HEK293 (cell line): ENCODE measurements at regions not wholly inside any gene's neighbourhood (a gene's known extent, or its start where the extent isn't known, plus 50 kb on each side); places are given as distances from the start of the nearest gene placed in this dataset.

Experiments
- CTCF ChIA-PET: fragments of 350-600 bp; formaldehyde crosslinking; extraction: SDS; loops from one replicate; lab custom pipeline; 2021; ENCODE audit warnings: antibody characterized with exemption; lab: Yijun Ruan, JAX
- POLR2A ChIA-PET: fragments of 300-600 bp; formaldehyde crosslinking; extraction: SDS; loops from one replicate; lab custom pipeline; 2020; ENCODE audit warnings: antibody characterized with exemption, inconsistent platforms; lab: Yijun Ruan, JAX
- H3K27ac ChIP-seq: fragments of 200-500 bp; sonication (Bioruptor generic); 2 replicates; pipeline ENCODE4 v1.5.1; 2014; ENCODE audit warnings: low read depth, low read length, control low read depth, inconsistent platforms; ENCODE audit errors: extremely low read depth
- H3K36me3 ChIP-seq, 2 experiments: fragments of 200-500 bp in 1 of 2; sonication (Bioruptor generic) in 1 of 2; 1 replicate in 1 of 2; 2 replicates in 1 of 2; pipeline ENCODE4 v1.5.1; 2014 to 2017; ENCODE audit warnings: inconsistent platforms in 2 of 2, low read length in 2 of 2; ENCODE audit not compliant: control insufficient read depth in 2 of 2, insufficient read depth in 1 of 2
- H3K4me1 ChIP-seq: fragments of 200-500 bp; sonication (Bioruptor generic); 2 replicates; pipeline ENCODE4 v1.5.1; 2014; ENCODE audit warnings: mild to moderate bottlenecking, low read length, inconsistent platforms; ENCODE audit not compliant: control insufficient read depth, insufficient read depth
- H3K4me3 ChIP-seq: 2 replicates; pipeline ENCODE4 v1.5.1; 2011; ENCODE audit warnings: low read depth, mild to moderate bottlenecking, control low read depth, low read length, moderate library complexity
- H3K9me3 ChIP-seq: fragments of 200-500 bp; sonication (Bioruptor generic); 2 replicates; pipeline ENCODE4 v1.5.1; 2014; ENCODE audit warnings: low read depth, low read length, inconsistent platforms; ENCODE audit not compliant: control insufficient read depth, insufficient read depth
- ATF2 ChIP-seq: fragments of 450-650 bp; formaldehyde crosslinking; IDR thresholded peaks from 2 replicates; pipeline ENCODE4 v1.5.1; 2016; ENCODE audit warnings: missing biosample characterization, missing genetic modification characterization, low read depth
- HOXC10 ChIP-seq: sonication (generic); formaldehyde crosslinking; IDR thresholded peaks from 2 replicates; pipeline ENCODE4 v1.8.1; 2023; ENCODE audit warnings: mild to moderate bottlenecking, missing genetic modification reagents
- SCRT1 ChIP-seq: fragments of 450-650 bp; formaldehyde crosslinking; IDR thresholded peaks from 2 replicates; pipeline ENCODE4 v1.5.1; 2016; ENCODE audit warnings: missing biosample characterization, missing genetic modification characterization, borderline replicate concordance
- SP3 ChIP-seq: fragments of 450-650 bp; formaldehyde crosslinking; IDR thresholded peaks from 2 replicates; pipeline ENCODE4 v1.5.1; 2016; ENCODE audit warnings: missing biosample characterization, missing genetic modification characterization
- ZBTB1 ChIP-seq: fragments of 450-650 bp; formaldehyde crosslinking; IDR thresholded peaks from 2 replicates; pipeline ENCODE4 v1.5.1; 2016; ENCODE audit warnings: missing biosample characterization, missing genetic modification characterization
- ZNF121 ChIP-seq: fragments of 450-650 bp; formaldehyde crosslinking; IDR thresholded peaks from 2 replicates; pipeline ENCODE4 v1.5.1; 2016; ENCODE audit warnings: missing biosample characterization, missing genetic modification characterization
- ZNF202 ChIP-seq: fragments of 450-650 bp; formaldehyde crosslinking; IDR thresholded peaks from 2 replicates; pipeline ENCODE4 v1.5.1; 2016; ENCODE audit warnings: missing biosample characterization, missing genetic modification characterization, borderline replicate concordance
- ZNF366 ChIP-seq: fragments of 450-650 bp; formaldehyde crosslinking; conservative IDR thresholded peaks from 2 replicates; pipeline ENCODE4 v1.5.1; 2016; ENCODE audit warnings: missing biosample characterization, missing genetic modification characterization
- ZNF473 ChIP-seq: fragments of 450-650 bp; formaldehyde crosslinking; IDR thresholded peaks from 2 replicates; pipeline ENCODE4 v1.5.1; 2017; ENCODE audit warnings: missing biosample characterization, missing genetic modification characterization
- ZNF518A ChIP-seq: fragments of 450-650 bp; formaldehyde crosslinking; conservative IDR thresholded peaks from 2 replicates; pipeline ENCODE4 v1.5.1; 2016; ENCODE audit warnings: low read depth, missing biosample characterization, missing genetic modification characterization
- ZNF548 ChIP-seq: fragments of 450-650 bp; formaldehyde crosslinking; IDR thresholded peaks from 2 replicates; pipeline ENCODE4 v1.5.1; 2016; ENCODE audit warnings: missing biosample characterization, missing genetic modification characterization
- ZNF626 ChIP-seq: fragments of 450-650 bp; sonication (Bioruptor Pico); formaldehyde crosslinking; IDR thresholded peaks from 2 replicates; pipeline ENCODE4 v1.5.1; 2018; ENCODE audit warnings: missing biosample characterization, missing genetic modification characterization, inconsistent platforms
- ZNF645 ChIP-seq: fragments of 450-650 bp; formaldehyde crosslinking; IDR thresholded peaks from 2 replicates; pipeline ENCODE4; 2016; ENCODE audit warnings: missing biosample characterization, missing genetic modification characterization
- ZSCAN23 ChIP-seq: fragments of 450-650 bp; formaldehyde crosslinking; IDR thresholded peaks from 2 replicates; pipeline ENCODE4 v1.5.1; 2016; ENCODE audit warnings: missing biosample characterization, missing genetic modification characterization
- ZSCAN30 ChIP-seq: fragments of 450-650 bp; IDR thresholded peaks from 2 replicates; pipeline ENCODE4 v1.5.1; 2018; ENCODE audit warnings: missing biosample characterization, mild to moderate bottlenecking, missing genetic modification characterization, moderate library complexity
- TF ChIP-seq, protein P1 (sequence below): fragments of 450-650 bp; formaldehyde crosslinking; IDR thresholded peaks from 2 replicates; pipeline ENCODE4 v1.5.1; 2016; ENCODE audit warnings: missing biosample characterization, missing genetic modification characterization
- TF ChIP-seq, protein P2 (sequence below): fragments of 450-650 bp; formaldehyde crosslinking; IDR thresholded peaks from 2 replicates; pipeline ENCODE4 v1.5.1; 2016; ENCODE audit warnings: missing biosample characterization, missing genetic modification characterization
- TF ChIP-seq, protein P3 (sequence below): fragments of 450-650 bp; formaldehyde crosslinking; IDR thresholded peaks from 2 replicates; pipeline ENCODE4 v1.5.1; 2016; ENCODE audit warnings: missing biosample characterization, missing genetic modification characterization
- TF ChIP-seq, protein P4 (sequence below): fragments of 450-650 bp; formaldehyde crosslinking; IDR thresholded peaks from 2 replicates; pipeline ENCODE4 v1.5.1; 2017; ENCODE audit warnings: missing biosample characterization, missing genetic modification characterization

GRCh38 chr13:78254113-78254512 is 335.5 kb upstream of the EDNRB start:
- TF ChIP-seq ZNF473 (tag by site-specific recombination): no peak
- TF ChIP-seq, protein P1, sequence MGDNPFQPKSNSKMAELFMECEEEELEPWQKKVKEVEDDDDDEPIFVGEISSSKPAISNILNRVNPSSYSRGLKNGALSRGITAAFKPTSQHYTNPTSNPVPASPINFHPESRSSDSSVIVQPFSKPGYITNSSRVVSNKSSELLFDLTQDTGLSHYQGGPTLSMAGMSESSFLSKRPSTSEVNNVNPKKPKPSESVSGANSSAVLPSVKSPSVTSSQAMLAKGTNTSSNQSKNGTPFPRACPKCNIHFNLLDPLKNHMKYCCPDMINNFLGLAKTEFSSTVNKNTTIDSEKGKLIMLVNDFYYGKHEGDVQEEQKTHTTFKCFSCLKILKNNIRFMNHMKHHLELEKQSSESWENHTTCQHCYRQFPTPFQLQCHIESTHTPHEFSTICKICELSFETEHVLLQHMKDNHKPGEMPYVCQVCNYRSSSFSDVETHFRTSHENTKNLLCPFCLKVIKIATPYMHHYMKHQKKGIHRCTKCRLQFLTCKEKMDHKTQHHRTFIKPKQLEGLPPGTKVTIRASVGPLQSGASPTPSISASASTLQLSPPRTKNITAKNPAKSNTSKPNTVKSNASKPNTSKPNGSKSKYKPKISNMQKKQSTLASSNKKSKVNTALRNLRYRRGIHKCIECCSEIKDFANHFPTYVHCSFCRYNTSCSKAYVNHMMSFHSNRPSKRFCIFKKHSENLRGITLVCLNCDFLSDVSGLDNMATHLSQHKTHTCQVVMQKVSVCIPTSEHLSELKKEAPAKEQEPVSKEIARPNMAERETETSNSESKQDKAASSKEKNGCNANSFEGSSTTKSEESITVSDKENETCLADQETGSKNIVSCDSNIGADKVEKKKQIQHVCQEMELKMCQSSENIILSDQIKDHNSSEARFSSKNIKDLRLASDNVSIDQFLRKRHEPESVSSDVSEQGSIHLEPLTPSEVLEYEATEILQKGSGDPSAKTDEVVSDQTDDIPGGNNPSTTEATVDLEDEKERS (tag by site-specific recombination): no peak
- no peak for TF ChIP-seq ZNF518A (tag by site-specific recombination)
- TF ChIP-seq, protein P2, sequence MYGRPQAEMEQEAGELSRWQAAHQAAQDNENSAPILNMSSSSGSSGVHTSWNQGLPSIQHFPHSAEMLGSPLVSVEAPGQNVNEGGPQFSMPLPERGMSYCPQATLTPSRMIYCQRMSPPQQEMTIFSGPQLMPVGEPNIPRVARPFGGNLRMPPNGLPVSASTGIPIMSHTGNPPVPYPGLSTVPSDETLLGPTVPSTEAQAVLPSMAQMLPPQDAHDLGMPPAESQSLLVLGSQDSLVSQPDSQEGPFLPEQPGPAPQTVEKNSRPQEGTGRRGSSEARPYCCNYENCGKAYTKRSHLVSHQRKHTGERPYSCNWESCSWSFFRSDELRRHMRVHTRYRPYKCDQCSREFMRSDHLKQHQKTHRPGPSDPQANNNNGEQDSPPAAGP (tag by site-specific recombination): no peak
- no peak for TF ChIP-seq ZNF202
- no peak for TF ChIP-seq ZBTB1 (tag by site-specific recombination)
- TF ChIP-seq ZNF366 (tag by site-specific recombination): no peak
- no peak for TF ChIP-seq ZNF121
- TF ChIP-seq, all 188 proteins: peak for 0
- H3K9me3 ChIP-seq: no peaks in the 10 kb centered on the region
- no peak overlapping the region for H3K4me3 ChIP-seq
- ChIA-PET CTCF (interaction anchor here (1.0 to 1.6 kb wide), 3 partner anchors 12 to 13 kb away, joined by 3 to 7 read pairs (median 5); no protein-coding TSS in a partner anchor), POLR2A (no interaction called here)
- H3K27ac ChIP-seq: no peak overlapping the region
- H3K4me1 ChIP-seq: no peaks in the 10 kb centered on the region
- no peaks in the 10 kb centered on the region for H3K36me3 ChIP-seq

- Histone ChIP-seq H3K4me3 (no peak overlapping the region), H3K27ac (no peak overlapping the region), H3K4me1 (no peaks in the 10 kb centered on the region), H3K36me3 (no peaks in the 10 kb centered on the region), H3K9me3 (no peaks in the 10 kb centered on the region)
- CTCF ChIA-PET: interaction anchor here (0.8 kb wide), 1 partner anchor 14 kb away, joined by 3 read pairs; no protein-coding TSS in a partner anchor
- POLR2A ChIA-PET: no interaction called here
- TF ChIP-seq ZSCAN23 (tag by site-specific recombination) (no peak), SP3 (tag by site-specific recombination) (no peak), HOXC10 (no peak), SCRT1 (tag by site-specific recombination) (no peak), ATF2 (no peak), ZNF626 (tag by site-specific recombination) (no peak), ZNF548 (no peak), ZNF645 (tag by site-specific recombination) (no peak), ZSCAN30 (no peak)
- TF ChIP-seq, protein P3, sequence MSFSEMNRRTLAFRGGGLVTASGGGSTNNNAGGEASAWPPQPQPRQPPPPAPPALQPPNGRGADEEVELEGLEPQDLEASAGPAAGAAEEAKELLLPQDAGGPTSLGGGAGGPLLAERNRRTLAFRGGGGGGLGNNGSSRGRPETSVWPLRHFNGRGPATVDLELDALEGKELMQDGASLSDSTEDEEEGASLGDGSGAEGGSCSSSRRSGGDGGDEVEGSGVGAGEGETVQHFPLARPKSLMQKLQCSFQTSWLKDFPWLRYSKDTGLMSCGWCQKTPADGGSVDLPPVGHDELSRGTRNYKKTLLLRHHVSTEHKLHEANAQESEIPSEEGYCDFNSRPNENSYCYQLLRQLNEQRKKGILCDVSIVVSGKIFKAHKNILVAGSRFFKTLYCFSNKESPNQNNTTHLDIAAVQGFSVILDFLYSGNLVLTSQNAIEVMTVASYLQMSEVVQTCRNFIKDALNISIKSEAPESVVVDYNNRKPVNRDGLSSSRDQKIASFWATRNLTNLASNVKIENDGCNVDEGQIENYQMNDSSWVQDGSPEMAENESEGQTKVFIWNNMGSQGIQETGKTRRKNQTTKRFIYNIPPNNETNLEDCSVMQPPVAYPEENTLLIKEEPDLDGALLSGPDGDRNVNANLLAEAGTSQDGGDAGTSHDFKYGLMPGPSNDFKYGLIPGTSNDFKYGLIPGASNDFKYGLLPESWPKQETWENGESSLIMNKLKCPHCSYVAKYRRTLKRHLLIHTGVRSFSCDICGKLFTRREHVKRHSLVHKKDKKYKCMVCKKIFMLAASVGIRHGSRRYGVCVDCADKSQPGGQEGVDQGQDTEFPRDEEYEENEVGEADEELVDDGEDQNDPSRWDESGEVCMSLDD (tag by site-specific recombination): no peak
- TF ChIP-seq, protein P4, sequence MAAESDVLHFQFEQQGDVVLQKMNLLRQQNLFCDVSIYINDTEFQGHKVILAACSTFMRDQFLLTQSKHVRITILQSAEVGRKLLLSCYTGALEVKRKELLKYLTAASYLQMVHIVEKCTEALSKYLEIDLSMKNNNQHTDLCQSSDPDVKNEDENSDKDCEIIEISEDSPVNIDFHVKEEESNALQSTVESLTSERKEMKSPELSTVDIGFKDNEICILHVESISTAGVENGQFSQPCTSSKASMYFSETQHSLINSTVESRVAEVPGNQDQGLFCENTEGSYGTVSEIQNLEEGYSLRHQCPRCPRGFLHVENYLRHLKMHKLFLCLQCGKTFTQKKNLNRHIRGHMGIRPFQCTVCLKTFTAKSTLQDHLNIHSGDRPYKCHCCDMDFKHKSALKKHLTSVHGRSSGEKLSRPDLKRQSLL (tag by site-specific recombination): no peak
These were observed 328.7 kb upstream of the EDNRB start for GRCh38 chr13:78247362-78247761.
